H9 (cell line): ENCODE measurements at regions not wholly inside any gene's neighbourhood (a gene's known extent, or its start where the extent isn't known, plus 50 kb on each side); places are given as distances from the start of the nearest gene placed in this dataset.

Experiments
- DNase-seq: peaks from one replicate; pipeline ENCODE4 v3.0.0-alpha.2; 2017
- H2AFZ ChIP-seq: one replicate; pipeline ENCODE4 v1.6.1; 2013; ENCODE audit warnings: mild to moderate bottlenecking, low read length, control low read depth, moderate library complexity
- H2AK5ac ChIP-seq: 2 replicates; pipeline ENCODE4 v1.6.1; 2013; ENCODE audit warnings: low read length, control low read depth, mixed read lengths; ENCODE audit not compliant: insufficient read length
- H2BK120ac ChIP-seq: one replicate; pipeline ENCODE4 v1.6.1; 2013; ENCODE audit warnings: low read depth, mild to moderate bottlenecking, low read length, control low read depth, inconsistent platforms; ENCODE audit not compliant: poor library complexity, severe bottlenecking
- H2BK12ac ChIP-seq: 2 replicates; pipeline ENCODE4 v1.6.1; 2013; ENCODE audit warnings: low read length, control low read depth, mixed read lengths, low read depth; ENCODE audit not compliant: insufficient read length
- H2BK15ac ChIP-seq: 2 replicates; pipeline ENCODE4 v1.6.1; 2013; ENCODE audit warnings: low read depth, low read length, control low read depth
- H2BK20ac ChIP-seq: one replicate; pipeline ENCODE4 v1.6.1; 2013; ENCODE audit warnings: low read depth, mild to moderate bottlenecking, low read length, control low read depth, inconsistent platforms; ENCODE audit not compliant: poor library complexity, severe bottlenecking
- H2BK5ac ChIP-seq: 2 replicates; pipeline ENCODE4 v1.6.1; 2013; ENCODE audit warnings: low read length, control low read depth, mixed read lengths; ENCODE audit not compliant: insufficient read length
- H3K14ac ChIP-seq: 2 replicates; pipeline ENCODE4 v1.6.1; 2013; ENCODE audit warnings: low read length, control low read depth; ENCODE audit not compliant: insufficient read depth
- H3K18ac ChIP-seq: 2 replicates; pipeline ENCODE4 v1.6.1; 2013; ENCODE audit warnings: low read depth, mild to moderate bottlenecking, mixed read lengths, low read length, control low read depth; ENCODE audit not compliant: insufficient read length
- H3K23ac ChIP-seq: 2 replicates; pipeline ENCODE4 v1.6.1; 2013; ENCODE audit warnings: low read length, control low read depth, mixed read lengths, low read depth; ENCODE audit not compliant: insufficient read length
- H3K23me2 ChIP-seq: 2 replicates; pipeline ENCODE4 v1.6.1; 2013; ENCODE audit warnings: low read depth, mild to moderate bottlenecking, mixed read lengths, low read length, control low read depth; ENCODE audit not compliant: insufficient read length, poor library complexity, severe bottlenecking
- H3K27ac ChIP-seq: 2 replicates; pipeline ENCODE4 v1.5.1; 2013; ENCODE audit warnings: low read length, control low read depth, mixed read lengths, low read depth; ENCODE audit not compliant: insufficient read length
- H3K27me3 ChIP-seq: 2 replicates; pipeline ENCODE4 v1.6.1; 2013; ENCODE audit warnings: low read length, control low read depth, inconsistent platforms; ENCODE audit not compliant: insufficient read depth
- H3K4ac ChIP-seq: 2 replicates; pipeline ENCODE4 v1.6.1; 2013; ENCODE audit warnings: low read depth, mild to moderate bottlenecking, control low read depth, inconsistent platforms, low read length, moderate library complexity
- H3K4me1 ChIP-seq: 2 replicates; pipeline ENCODE4 v1.6.1; 2013; ENCODE audit warnings: low read length, control low read depth, inconsistent platforms; ENCODE audit not compliant: insufficient read depth
- H3K4me2 ChIP-seq: 2 replicates; pipeline ENCODE4 v1.6.1; 2013; ENCODE audit warnings: low read length, control low read depth, mixed read lengths; ENCODE audit not compliant: insufficient read length, insufficient read depth
- H3K56ac ChIP-seq: 2 replicates; pipeline ENCODE4 v1.6.1; 2013; ENCODE audit warnings: low read depth, mild to moderate bottlenecking, mixed read lengths, low read length, control low read depth; ENCODE audit not compliant: insufficient read length
- H3K79me1 ChIP-seq: 2 replicates; pipeline ENCODE4 v1.6.1; 2013; ENCODE audit warnings: low read depth, mild to moderate bottlenecking, moderate library complexity, low read length, control low read depth, inconsistent platforms; ENCODE audit not compliant: insufficient read depth, poor library complexity, severe bottlenecking
- H3K79me2 ChIP-seq: 2 replicates; pipeline ENCODE4 v1.6.1; 2013; ENCODE audit warnings: low read length, control low read depth, inconsistent platforms; ENCODE audit not compliant: insufficient read depth
- H3K9ac ChIP-seq: 2 replicates; pipeline ENCODE4 v1.6.1; 2013; ENCODE audit warnings: low read length, control low read depth, mixed read lengths; ENCODE audit not compliant: insufficient read length; ENCODE audit errors: extremely low read depth
- H3K9me3 ChIP-seq: one replicate; pipeline ENCODE4 v1.6.1; 2013; ENCODE audit warnings: low read depth, low read length, inconsistent platforms; ENCODE audit not compliant: control insufficient read depth
- H3T11ph ChIP-seq: one replicate; pipeline ENCODE4 v1.6.1; 2013; ENCODE audit warnings: mild to moderate bottlenecking, low read length, control low read depth, inconsistent platforms
- H4K20me1 ChIP-seq: one replicate; pipeline ENCODE4 v1.6.1; 2013; ENCODE audit not compliant: control insufficient read depth, insufficient read length, insufficient read depth
- H4K5ac ChIP-seq: 2 replicates; pipeline ENCODE4 v1.6.1; 2013; ENCODE audit warnings: low read depth, mild to moderate bottlenecking, mixed read lengths, low read length, control low read depth; ENCODE audit not compliant: insufficient read length
- H4K8ac ChIP-seq: replicated peaks from 2 replicates; pipeline ENCODE4 v1.6.1; 2013; ENCODE audit warnings: low read length, control low read depth, mixed read lengths, low read depth; ENCODE audit not compliant: insufficient read length
- H4K91ac ChIP-seq: 2 replicates; pipeline ENCODE4 v1.6.1; 2013; ENCODE audit warnings: low read depth, mild to moderate bottlenecking, moderate library complexity, mixed read lengths, low read length, control low read depth; ENCODE audit not compliant: insufficient read length
- H3K27ac Mint-ChIP-seq, 3 experiments: 2 replicates in 2 of 3; 3 replicates in 1 of 3; pipeline ENCODE4 v1.8.0; 2020 to 2021; ENCODE audit warnings: mixed read lengths in 3 of 3, mild to moderate bottlenecking in 1 of 3, moderate library complexity in 1 of 3
- H3K27me3 Mint-ChIP-seq: 2 replicates; pipeline ENCODE4 v1.8.0; 2021; ENCODE audit warnings: low read depth, mild to moderate bottlenecking, moderate library complexity, mixed read lengths
- H3K36me3 Mint-ChIP-seq, 3 experiments: 2 replicates in 2 of 3; 3 replicates in 1 of 3; pipeline ENCODE4 v1.8.0; 2020 to 2021; ENCODE audit warnings: low read depth in 3 of 3, mixed read lengths in 3 of 3; ENCODE audit not compliant: insufficient read depth in 1 of 3
- H3K4me1 Mint-ChIP-seq, 2 experiments: 2 replicates each; pipeline ENCODE4 v1.8.0; 2020; ENCODE audit warnings: mixed read lengths in 2 of 2
- H3K4me3 Mint-ChIP-seq, 2 experiments: 2 replicates in 1 of 2; 3 replicates in 1 of 2; pipeline ENCODE4 v1.8.0; 2020 to 2021; ENCODE audit warnings: mild to moderate bottlenecking in 2 of 2, mixed read lengths in 2 of 2, moderate library complexity in 1 of 2
- H3K9me3 Mint-ChIP-seq, 2 experiments: 2 replicates in 1 of 2; 3 replicates in 1 of 2; pipeline ENCODE4 v1.8.0; 2020; ENCODE audit warnings: mild to moderate bottlenecking in 2 of 2, mixed read lengths in 2 of 2, moderate library complexity in 1 of 2
- CTCF ChIP-seq: fragments of 200-600 bp; sonication (generic); conservative IDR thresholded peaks from 3 replicates; pipeline ENCODE4 v1.8.0; 2021; ENCODE audit warnings: antibody characterized with exemption, mild to moderate bottlenecking
- WGBS: extraction: QIAGEN DNeasy Blood & Tissue Kit; methylation state at CpG from one replicate; pipeline ENCODE4 v1.1.7; 2013; ENCODE audit warnings: missing lambda C conversion rate, low lambda C conversion rate, mixed read lengths; ENCODE audit not compliant: insufficient read length; ENCODE audit errors: extremely low coverage; 5-methylcytosine and 5-hydroxymethylcytosine counted together

GRCh38 chr11:112697391-112698178, 263.6 kb upstream of the NCAM1 start:
- H3K4me3 Mint-ChIP-seq: no peak overlapping the region

More at GRCh38 chr11:112697391-112698178, 263.6 kb upstream of the NCAM1 start:
- Histone ChIP-seq H3K79me2 (no peaks in the 10 kb centered on the region), H3K23ac (no peak overlapping the region), H3K4me1 (no peaks in the 10 kb centered on the region), H2BK120ac (no peak overlapping the region), H2AFZ (no peak overlapping the region), H3K4ac (no peak overlapping the region), H2AK5ac (no peak overlapping the region), H3T11ph (no peak overlapping the region), H3K27ac (no peak overlapping the region), H4K20me1 (no peaks in the 10 kb centered on the region), H3K9me3 (no peaks in the 10 kb centered on the region), H2BK5ac (no peak overlapping the region), H3K56ac (no peak overlapping the region), H3K14ac (no peak overlapping the region), H3K4me2 (no peak overlapping the region), H3K79me1 (no peaks in the 10 kb centered on the region), H2BK15ac (no peak overlapping the region), H3K23me2 (no peaks in the 10 kb centered on the region), H3K27me3 (no peaks in the 10 kb centered on the region), H2BK12ac (no peak overlapping the region), H2BK20ac (no peak overlapping the region), H3K9ac (no peak overlapping the region), H4K91ac (no peak overlapping the region), H4K8ac (no peak overlapping the region), H4K5ac (no peak overlapping the region), H3K18ac (no peak overlapping the region)
- H3K36me3 Mint-ChIP-seq: peaks cover 0 to under 1% (median 0%) of the 10 kb centered on the region in 3 experiments; a peak in 1 of 7 replicates
- no CpG with 5 or more reads among the region's 10 CpGs for WGBS
- peak; percentile 21; the same call in 1 of the 3 replicates for TF ChIP-seq CTCF
- H3K4me1 Mint-ChIP-seq: no peaks in the 10 kb centered on the region; a peak in 1 of 4 replicates
- H3K27me3 Mint-ChIP-seq: no peaks in the 10 kb centered on the region; the same call in none of the 2 replicates
- peaks cover 0 to under 1% of the 10 kb centered on the region in 2 experiments; a peak in 1 of 5 replicates for H3K9me3 Mint-ChIP-seq
- no peak overlapping the region for H3K27ac Mint-ChIP-seq
- DNase-seq: no peak
